ENCODE measurements at regions not wholly inside any gene's neighbourhood (a gene's known extent, or its start where the extent isn't known, plus 50 kb on each side); places are given as distances from the start of the nearest gene placed in this dataset.

- TF ChIP-seq, protein P1, sequence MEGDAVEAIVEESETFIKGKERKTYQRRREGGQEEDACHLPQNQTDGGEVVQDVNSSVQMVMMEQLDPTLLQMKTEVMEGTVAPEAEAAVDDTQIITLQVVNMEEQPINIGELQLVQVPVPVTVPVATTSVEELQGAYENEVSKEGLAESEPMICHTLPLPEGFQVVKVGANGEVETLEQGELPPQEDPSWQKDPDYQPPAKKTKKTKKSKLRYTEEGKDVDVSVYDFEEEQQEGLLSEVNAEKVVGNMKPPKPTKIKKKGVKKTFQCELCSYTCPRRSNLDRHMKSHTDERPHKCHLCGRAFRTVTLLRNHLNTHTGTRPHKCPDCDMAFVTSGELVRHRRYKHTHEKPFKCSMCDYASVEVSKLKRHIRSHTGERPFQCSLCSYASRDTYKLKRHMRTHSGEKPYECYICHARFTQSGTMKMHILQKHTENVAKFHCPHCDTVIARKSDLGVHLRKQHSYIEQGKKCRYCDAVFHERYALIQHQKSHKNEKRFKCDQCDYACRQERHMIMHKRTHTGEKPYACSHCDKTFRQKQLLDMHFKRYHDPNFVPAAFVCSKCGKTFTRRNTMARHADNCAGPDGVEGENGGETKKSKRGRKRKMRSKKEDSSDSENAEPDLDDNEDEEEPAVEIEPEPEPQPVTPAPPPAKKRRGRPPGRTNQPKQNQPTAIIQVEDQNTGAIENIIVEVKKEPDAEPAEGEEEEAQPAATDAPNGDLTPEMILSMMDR (IDR thresholded peaks at IDR 0.05), result no peak
- no peak for TF ChIP-seq EP300 (IDR thresholded peaks at IDR 0.05)
- TF ChIP-seq POLR2A (IDR thresholded peaks at IDR 0.05), result no peak
- no peak for TF ChIP-seq POLR2AphosphoS5 (IDR thresholded peaks at IDR 0.05)
Observed at GRCh38 chr10:100628061-100628460, 92.3 kb downstream of the HIF1AN start.
